Non-pigmented ciliary epithelial cell (primary cell): ENCODE measurements at regions not wholly inside any gene's neighbourhood (a gene's known extent, or its start where the extent isn't known, plus 50 kb on each side); places are given as distances from the start of the nearest gene placed in this dataset.
"Not testable (repeated sequence)": the region's sequence is repeated elsewhere in the genome, so short reads cannot be mapped to it uniquely, and the experiment has no call there.

Experiments
- DNase-seq: peaks from one replicate; pipeline ENCODE4 v3.0.0-alpha.2; 2010; ENCODE audit warnings: low read depth

DNA sequence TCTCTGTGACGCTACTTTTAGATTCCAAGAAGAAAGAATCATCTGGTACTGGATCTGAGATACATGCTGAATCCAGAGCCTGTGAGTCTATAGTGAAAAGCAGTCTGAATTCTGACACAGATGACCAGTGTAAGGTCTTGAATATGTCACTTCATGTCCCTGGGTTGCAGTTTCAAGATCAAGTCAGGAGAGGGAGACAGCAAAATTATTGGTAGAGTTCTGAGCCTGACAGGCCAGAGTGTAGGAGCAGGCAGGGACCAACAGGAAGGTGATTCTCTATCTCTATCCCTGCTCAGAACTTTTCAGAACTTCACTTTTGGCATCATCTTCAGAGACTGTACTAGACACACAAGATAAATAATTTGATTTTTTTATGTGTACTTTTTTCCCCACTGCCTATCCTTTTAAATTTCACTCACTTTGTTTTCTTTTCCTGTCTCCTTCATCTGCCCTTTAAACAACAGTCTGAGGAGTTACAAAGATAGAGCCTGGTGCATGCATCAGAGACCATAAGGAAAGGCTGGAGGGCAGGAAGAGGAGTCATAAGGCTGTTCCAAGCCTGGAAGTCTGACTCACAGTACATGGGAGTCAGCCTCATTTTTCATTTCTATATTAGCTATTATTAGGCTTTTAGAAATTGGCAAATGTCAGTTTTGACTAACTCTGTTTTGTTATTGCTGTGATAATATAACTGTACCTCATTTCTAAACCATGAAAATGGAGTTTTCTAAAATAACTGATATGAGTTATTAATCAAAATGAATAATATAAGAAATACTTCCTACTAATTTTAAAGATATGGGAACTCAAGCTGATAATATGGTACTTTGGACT lies 120.2 kb upstream of the TMEM229A start:
- peak; percentile 34 for DNase-seq

DNA sequence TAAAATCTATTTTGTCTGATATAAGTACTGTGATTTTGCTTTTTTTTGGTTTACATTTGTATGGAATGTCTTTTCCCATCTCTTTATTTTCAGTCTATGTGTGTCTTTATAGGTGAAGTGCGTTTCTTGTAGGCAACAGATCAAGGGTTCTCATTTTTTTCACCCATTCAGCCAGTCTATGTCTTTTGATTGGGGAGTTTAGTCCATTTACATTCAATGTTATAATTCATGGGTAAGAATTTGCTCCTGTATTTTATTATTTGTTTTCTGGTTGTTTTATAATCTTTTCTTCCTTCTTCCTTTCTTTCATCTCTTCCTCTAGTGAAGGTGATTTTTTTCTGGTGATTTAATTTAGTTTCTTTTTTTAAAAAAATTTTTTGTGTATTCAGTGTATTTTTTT lies 104.8 kb upstream of the TMEM229A start:
- DNase-seq = no peak

DNA sequence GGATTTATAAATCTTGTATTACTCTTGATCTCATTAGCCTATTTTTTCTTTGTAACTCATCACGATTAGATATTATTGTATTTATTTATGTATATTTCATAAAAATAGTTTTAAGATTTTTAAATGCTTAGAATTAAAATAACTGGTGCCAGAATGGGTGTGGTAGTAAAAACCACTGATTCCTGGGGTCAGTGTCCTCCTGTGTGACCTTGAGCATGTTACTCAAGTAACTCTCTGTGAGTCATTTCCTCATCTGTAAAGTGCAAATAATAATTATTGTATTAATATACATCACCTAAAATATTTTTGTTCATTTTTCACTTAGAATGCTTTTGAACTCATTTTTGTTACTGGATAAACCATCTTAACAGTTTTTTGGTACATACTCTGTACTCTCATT lies 91.3 kb upstream of the TMEM229A start:
- DNase-seq = no peak

DNA sequence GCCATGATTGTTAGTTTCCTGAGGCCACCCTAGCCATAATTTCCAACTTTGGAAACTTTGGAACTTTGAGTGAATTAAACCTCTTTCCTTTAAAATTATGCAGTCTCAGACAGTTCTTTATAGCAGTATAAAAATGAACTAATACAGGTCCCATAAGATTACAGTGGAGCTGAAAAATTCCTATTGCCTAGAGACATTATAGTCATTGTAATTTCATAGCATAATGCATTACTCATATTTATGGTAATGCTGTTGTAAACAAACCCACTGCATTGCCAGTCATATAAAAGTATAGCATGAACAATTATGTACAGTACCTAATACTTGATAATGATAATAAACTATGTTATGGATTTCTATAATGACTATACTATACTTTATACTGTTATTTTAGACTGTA lies 88.0 kb upstream of the TMEM229A start:
- no peak for DNase-seq

DNA sequence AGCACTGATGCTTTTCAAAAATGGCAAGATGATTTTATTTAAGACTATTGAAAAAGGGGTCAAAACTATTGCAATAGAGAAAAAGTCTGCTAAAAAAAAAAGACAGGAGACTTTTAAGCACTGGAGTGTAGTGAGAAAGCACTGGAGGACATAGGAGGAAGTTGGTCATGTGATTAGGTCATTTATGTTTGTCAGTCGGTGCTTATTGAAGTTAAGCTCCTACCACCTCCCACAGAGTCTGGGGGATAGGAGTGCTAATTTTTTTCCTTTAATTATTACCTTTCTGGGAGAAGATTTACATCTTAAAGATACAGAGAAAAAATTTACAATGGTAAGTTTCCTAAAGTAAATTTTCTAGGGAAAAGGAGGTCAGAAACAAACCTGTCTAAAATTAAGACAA lies 80.2 kb upstream of the TMEM229A start:
- no peak for DNase-seq

DNA sequence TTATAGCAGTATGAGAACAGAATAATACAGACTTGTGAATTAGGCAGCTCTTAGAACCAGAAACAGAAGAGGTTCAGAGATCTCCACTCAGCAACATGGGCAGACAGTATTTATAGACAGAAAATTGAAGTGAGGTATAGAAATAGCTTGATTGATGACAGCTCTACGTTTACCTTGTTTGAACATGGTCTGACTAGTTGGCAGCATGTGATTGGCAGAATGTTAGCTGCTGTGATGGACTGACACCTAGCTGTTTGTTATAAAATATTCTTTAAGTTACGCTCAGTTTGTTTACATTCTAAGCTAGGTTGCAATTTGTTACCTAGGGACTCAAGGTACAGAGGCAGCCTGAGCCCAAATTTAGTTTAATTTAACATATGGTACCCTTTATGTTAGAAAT lies 73.7 kb upstream of the TMEM229A start:
- DNase-seq = no peak

DNA sequence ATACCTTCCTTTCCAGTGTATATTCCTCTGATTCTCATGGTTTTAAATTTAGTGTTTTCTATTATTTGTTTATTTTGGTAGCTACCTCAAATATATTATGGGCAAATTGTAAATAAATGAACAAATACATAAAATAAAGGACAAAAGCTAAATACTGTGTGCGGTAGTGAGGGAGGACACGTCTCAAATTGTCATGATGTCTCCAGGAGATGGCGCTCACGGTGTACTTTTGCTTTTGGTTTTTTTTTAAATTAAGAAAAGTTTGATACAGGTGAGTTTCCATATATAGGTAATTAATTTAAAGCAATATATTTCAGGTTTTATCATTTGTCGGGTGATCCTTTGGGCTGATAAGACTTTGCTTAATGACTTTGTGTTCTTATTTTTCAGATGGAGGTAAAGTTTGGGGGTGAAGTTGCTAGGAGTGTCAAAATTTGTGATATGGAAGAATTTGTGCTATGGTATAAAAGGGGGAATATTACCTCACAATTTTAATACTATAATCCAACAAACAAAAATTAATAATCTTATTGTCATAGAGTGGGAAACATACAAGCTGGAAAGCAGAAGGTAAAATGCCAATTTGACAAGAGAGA lies 68.4 kb upstream of the TMEM229A start:
- no peak for DNase-seq

DNA sequence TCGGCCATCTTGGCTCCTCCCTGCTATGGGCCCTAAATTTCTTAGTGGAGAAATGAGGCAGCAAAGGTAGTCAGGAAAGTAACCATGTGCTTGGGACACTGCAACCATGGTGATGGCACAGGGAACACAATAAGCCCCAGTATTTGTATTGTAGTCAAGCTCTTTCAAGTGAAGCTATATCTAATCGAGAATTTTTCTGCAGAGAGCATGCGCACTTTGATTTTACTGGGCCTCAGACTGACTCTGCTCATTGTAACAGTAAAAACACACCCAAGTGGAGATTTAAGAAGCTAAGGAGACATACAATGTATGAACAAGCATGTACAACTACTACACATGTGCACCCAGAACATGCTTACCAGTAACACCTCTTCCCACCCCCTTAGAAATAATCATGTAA lies 67.3 kb upstream of the TMEM229A start:
- DNase-seq = no peak

DNA sequence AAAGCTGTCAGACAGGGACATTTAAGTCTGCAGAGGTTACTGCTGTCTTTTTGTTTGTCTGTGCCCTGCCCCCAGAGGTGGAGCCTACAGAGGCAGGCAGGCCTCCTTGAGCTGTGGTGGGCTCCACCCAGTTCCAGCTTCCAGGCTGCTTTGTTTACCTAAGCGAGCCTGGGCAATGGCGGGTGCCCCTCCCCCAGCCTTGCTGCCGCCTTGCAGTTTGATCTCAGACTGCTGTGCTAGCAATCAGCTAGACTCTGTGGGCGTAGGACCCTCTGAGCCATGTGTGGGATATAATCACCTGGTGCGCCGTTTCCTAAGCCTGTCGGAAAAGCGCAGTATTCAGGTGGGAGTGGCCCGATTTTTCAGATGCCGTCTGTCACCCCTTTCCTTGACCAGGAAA lies 66.7 kb upstream of the TMEM229A start:
- DNase-seq = not testable (repeated sequence)

DNA sequence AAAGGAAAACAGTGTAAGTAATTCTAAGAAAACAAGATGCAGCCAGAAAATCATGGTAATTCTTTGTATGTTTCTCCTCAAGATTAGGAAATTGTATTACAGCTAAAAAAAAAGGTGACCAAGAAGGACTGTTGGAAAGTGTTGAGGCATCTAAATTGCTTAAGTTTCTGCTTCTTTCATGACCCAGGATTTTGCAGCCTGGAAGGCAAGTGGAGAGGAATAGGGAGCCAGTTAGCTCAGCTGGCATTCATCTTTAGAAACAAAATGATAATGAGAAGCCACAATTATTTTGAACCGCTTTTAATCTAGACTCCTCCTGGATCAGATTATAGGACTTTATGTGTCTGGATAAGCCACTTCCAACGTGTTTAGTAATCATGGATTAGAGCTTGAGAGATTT lies 56.8 kb upstream of the TMEM229A start:
- DNase-seq = no peak

DNA sequence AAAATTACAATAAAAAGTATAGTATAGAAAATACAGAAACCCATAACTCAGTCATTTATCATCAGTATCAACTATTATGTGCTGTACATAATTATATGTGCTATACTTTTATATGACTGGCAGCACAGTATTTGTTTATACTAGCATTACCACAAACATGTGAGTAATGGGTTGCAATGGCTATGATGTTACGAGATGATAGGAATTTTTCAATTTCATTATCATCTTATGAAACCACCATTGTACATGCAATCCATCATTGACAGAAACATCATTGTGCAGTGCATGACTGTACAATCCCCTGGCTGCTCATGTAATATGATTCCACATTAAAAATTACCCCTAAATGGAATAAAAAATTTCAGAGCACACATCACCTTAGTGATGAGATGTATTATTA lies 55.7 kb upstream of the TMEM229A start:
- DNase-seq = no peak

DNA sequence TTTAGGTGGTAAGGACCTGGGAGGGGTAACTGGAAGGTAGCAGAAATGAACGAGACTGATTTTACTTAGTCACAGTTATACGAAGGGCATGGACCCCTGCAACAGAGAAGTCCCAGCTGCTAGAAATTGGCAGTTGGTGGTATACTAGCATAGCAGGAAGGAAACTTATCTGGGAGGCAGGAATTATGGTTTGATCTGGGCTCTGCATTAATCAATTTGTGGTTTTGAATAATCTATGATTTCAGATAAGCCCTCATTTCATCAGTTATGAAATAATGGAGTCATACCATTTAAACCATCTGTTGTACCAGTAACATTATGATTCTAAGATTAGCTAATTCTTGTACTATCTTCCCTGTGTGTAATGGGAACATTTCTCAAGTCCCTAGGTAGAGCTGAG lies 54.0 kb upstream of the TMEM229A start:
- DNase-seq = no peak

DNA sequence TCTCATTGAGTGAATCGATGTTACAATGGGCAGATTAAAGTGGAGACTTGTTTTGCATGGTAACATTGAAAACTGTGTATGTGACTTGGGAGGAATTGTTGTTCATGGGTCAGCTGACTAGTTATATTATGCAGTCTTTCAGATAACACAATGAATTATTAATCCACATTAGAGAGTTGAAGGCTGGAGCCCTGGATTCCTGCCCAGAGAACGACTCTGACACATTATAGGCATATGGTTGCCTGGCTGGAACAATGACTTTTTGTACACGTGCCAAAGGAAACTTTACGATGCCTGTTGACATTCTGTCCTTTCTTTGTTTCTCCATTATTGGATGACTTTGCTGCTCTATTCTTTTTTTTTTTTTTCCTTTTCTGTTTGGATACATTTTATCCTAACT lies 52.3 kb upstream of the TMEM229A start:
- DNase-seq = no peak

DNA sequence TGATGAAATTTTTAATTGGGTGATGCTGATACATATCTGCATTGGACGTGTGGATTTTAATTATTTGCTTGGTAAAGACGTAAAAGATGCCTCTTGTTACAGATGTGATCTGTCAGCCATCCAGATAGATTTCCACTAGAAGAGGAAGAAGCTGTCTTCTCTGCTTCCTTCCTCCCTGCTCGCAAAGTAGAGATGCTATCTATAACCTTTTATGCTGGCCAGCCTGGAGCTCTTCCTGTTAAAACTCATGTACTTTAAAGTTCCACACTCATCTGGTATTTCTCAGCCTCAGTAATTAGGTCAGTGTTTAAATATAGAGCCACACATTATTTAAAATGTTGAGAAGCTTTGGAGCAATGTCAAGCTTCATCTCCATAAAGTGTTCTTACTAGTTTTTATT lies 51.2 kb upstream of the TMEM229A start:
- no peak for DNase-seq
